K562 (cell line): ENCODE measurements at regions not wholly inside any gene's neighbourhood (a gene's known extent, or its start where the extent isn't known, plus 50 kb on each side); places are given as distances from the start of the nearest gene placed in this dataset.
A peak's percentile ranks its signal among the peaks of the same experiment; 100 is the strongest.

Experiments
- CHD1 ChIP-seq: fragments of 200-600 bp; sonication (generic); IDR thresholded peaks from one replicate; pipeline ENCODE4 v1.6.1; 2012; ENCODE audit warnings: mild to moderate bottlenecking, moderate library complexity, low read length, inconsistent platforms
- ELF2 ChIP-seq: fragments of 250-450 bp; sonication (Bioruptor Pico); IDR thresholded peaks from 2 replicates; pipeline ENCODE4 v1.5.0; 2021; ENCODE audit warnings: mild to moderate bottlenecking
- ERF ChIP-seq: fragments of 450-650 bp; formaldehyde crosslinking; IDR thresholded peaks from 2 replicates; pipeline ENCODE4 v1.4.0; 2020; ENCODE audit warnings: mild to moderate bottlenecking, mixed read lengths
- FOXP1 ChIP-seq: sonication (generic); formaldehyde crosslinking; IDR thresholded peaks from 2 replicates; pipeline ENCODE4 v1.8.0; 2022; ENCODE audit warnings: mild to moderate bottlenecking, missing genetic modification reagents
- IRF2 ChIP-seq: sonication (generic); formaldehyde crosslinking; IDR thresholded peaks from 2 replicates; pipeline ENCODE4 v1.8.1; 2022; ENCODE audit warnings: mild to moderate bottlenecking, missing genetic modification reagents
- KDM5B ChIP-seq: fragments of 200-600 bp; sonication (generic); IDR thresholded peaks from 2 replicates; pipeline ENCODE4 v1.6.1; 2012; ENCODE audit warnings: low read depth, mild to moderate bottlenecking, moderate library complexity, low read length, control low read depth, inconsistent platforms; ENCODE audit not compliant: insufficient replicate concordance
- RBBP5 ChIP-seq: fragments of 200-600 bp; sonication (generic); IDR thresholded peaks from 2 replicates; pipeline ENCODE4 v1.6.1; 2012; ENCODE audit warnings: borderline replicate concordance, mild to moderate bottlenecking, low read length, control low read depth, inconsistent platforms; ENCODE audit not compliant: insufficient read depth, poor library complexity, severe bottlenecking
- RBM14 ChIP-seq: fragments of 200-400 bp; formaldehyde crosslinking; IDR thresholded peaks from 2 replicates; pipeline ENCODE4 v1.6.1; 2018; ENCODE audit warnings: low read depth, mild to moderate bottlenecking, low read length, moderate library complexity, borderline replicate concordance; ENCODE audit not compliant: insufficient read depth
- SRSF3 ChIP-seq: fragments of 200-400 bp; formaldehyde crosslinking; IDR thresholded peaks from 2 replicates; pipeline ENCODE4 v1.6.1; 2016; ENCODE audit warnings: mild to moderate bottlenecking, low read length, moderate library complexity; ENCODE audit not compliant: insufficient read depth
- ZNF274 ChIP-seq: IDR thresholded peaks from 2 replicates; pipeline ENCODE4 v1.6.1; 2011; ENCODE audit warnings: low read depth, mild to moderate bottlenecking, low read length, moderate library complexity, borderline replicate concordance
- ZNF311 ChIP-seq: fragments of 250-450 bp; sonication (Bioruptor Pico); IDR thresholded peaks from 2 replicates; pipeline ENCODE4 v1.4.0; 2020; ENCODE audit warnings: mild to moderate bottlenecking, moderate library complexity
- TF ChIP-seq, protein P1 (sequence below), 2 experiments: fragments of 250-450 bp in 1 of 2; fragments of 450-650 bp in 1 of 2; sonication (Bioruptor Pico) in 1 of 2; IDR thresholded peaks; 2 replicates each; pipeline versions ENCODE4 v1.6.1 to v1.8.0; 2016 to 2021; ENCODE audit warnings: mild to moderate bottlenecking in 2 of 2, moderate library complexity in 2 of 2, missing compliant biosample characterization in 1 of 2, missing genetic modification characterization in 1 of 2
- TF ChIP-seq, protein P2 (sequence below): fragments of 450-650 bp; IDR thresholded peaks from 2 replicates; pipeline ENCODE4 v1.6.1; 2017; ENCODE audit warnings: antibody characterized with exemption
- TF ChIP-seq, protein P3 (sequence below), 2 experiments: IDR thresholded peaks in 1 of 2; conservative IDR thresholded peaks in 1 of 2; 2 replicates each; pipeline ENCODE4 v1.6.1; 2016; ENCODE audit warnings: low read depth in 2 of 2, mild to moderate bottlenecking in 1 of 2, missing compliant biosample characterization in 1 of 2, missing genetic modification characterization in 1 of 2, moderate library complexity in 1 of 2
- TF ChIP-seq, protein P4 (sequence below): fragments of 450-650 bp; formaldehyde crosslinking; conservative IDR thresholded peaks from 2 replicates; pipeline ENCODE4 v1.4.0; 2022; ENCODE audit warnings: mild to moderate bottlenecking, missing genetic modification characterization
- TF ChIP-seq, protein P5 (sequence below): fragments of 450-650 bp; IDR thresholded peaks from 2 replicates; pipeline ENCODE4 v1.6.1; 2016; ENCODE audit warnings: borderline replicate concordance
- TF ChIP-seq, protein P6 (sequence below): fragments of 250-450 bp; sonication (Bioruptor Pico); IDR thresholded peaks from 2 replicates; pipeline ENCODE4 v1.4.0; 2020; ENCODE audit warnings: mild to moderate bottlenecking

DNA sequence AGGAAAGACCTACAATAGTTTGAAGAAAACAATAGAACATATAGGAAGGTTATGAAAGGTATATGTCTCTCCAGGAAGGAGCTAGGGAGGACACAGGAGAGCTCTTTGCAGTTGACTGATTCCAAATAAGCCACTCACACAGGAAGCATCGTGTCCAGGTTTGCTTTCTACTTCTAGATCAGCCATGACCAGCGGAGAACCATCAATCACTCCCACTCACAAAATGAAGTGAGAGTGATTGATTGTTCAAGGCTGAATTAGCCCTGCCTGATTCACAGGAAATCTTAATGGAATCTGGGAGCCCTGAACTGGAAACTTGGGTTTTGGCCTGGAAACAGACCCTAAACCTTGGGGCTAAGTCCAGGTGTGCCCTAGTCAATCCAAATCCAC, 1292.2 kb upstream of the ZEB2 start (continued):
- TF ChIP-seq ZNF274 (no peak), RBM14 (no peak), ERF (CRISPR knock-in tag) (no peak), CHD1 (no peak), RBBP5 (no peak), SRSF3 (no peak), IRF2 (CRISPR knock-in tag) (no peak), KDM5B (no peak), ELF2 (CRISPR knock-in tag) (no peak), FOXP1 (CRISPR knock-in tag) (no peak), ZNF311 (CRISPR knock-in tag) (no peak)
- TF ChIP-seq, protein P1, sequence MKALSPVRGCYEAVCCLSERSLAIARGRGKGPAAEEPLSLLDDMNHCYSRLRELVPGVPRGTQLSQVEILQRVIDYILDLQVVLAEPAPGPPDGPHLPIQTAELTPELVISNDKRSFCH (CRISPR knock-in tag; IDR thresholded peaks at IDR 0.05): no peak
- TF ChIP-seq, protein P1 (tag; IDR thresholded peaks at IDR 0.05): no peak
- TF ChIP-seq, protein P2, sequence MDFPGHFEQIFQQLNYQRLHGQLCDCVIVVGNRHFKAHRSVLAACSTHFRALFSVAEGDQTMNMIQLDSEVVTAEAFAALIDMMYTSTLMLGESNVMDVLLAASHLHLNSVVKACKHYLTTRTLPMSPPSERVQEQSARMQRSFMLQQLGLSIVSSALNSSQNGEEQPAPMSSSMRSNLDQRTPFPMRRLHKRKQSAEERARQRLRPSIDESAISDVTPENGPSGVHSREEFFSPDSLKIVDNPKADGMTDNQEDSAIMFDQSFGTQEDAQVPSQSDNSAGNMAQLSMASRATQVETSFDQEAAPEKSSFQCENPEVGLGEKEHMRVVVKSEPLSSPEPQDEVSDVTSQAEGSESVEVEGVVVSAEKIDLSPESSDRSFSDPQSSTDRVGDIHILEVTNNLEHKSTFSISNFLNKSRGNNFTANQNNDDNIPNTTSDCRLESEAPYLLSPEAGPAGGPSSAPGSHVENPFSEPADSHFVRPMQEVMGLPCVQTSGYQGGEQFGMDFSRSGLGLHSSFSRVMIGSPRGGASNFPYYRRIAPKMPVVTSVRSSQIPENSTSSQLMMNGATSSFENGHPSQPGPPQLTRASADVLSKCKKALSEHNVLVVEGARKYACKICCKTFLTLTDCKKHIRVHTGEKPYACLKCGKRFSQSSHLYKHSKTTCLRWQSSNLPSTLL: no peak
- TF ChIP-seq, protein P3, sequence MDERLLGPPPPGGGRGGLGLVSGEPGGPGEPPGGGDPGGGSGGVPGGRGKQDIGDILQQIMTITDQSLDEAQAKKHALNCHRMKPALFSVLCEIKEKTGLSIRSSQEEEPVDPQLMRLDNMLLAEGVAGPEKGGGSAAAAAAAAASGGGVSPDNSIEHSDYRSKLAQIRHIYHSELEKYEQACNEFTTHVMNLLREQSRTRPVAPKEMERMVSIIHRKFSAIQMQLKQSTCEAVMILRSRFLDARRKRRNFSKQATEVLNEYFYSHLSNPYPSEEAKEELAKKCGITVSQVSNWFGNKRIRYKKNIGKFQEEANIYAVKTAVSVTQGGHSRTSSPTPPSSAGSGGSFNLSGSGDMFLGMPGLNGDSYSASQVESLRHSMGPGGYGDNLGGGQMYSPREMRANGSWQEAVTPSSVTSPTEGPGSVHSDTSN (CRISPR knock-in tag; IDR thresholded peaks at IDR 0.05; ENCODE audit: low read depth): no peak
- TF ChIP-seq, protein P3 (tag; conservative IDR thresholded peaks at IDR 0.05; ENCODE audit: low read depth): peak; percentile 89
- TF ChIP-seq, protein P4, sequence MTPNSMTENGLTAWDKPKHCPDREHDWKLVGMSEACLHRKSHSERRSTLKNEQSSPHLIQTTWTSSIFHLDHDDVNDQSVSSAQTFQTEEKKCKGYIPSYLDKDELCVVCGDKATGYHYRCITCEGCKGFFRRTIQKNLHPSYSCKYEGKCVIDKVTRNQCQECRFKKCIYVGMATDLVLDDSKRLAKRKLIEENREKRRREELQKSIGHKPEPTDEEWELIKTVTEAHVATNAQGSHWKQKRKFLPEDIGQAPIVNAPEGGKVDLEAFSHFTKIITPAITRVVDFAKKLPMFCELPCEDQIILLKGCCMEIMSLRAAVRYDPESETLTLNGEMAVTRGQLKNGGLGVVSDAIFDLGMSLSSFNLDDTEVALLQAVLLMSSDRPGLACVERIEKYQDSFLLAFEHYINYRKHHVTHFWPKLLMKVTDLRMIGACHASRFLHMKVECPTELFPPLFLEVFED: no peak
- TF ChIP-seq, protein P5, sequence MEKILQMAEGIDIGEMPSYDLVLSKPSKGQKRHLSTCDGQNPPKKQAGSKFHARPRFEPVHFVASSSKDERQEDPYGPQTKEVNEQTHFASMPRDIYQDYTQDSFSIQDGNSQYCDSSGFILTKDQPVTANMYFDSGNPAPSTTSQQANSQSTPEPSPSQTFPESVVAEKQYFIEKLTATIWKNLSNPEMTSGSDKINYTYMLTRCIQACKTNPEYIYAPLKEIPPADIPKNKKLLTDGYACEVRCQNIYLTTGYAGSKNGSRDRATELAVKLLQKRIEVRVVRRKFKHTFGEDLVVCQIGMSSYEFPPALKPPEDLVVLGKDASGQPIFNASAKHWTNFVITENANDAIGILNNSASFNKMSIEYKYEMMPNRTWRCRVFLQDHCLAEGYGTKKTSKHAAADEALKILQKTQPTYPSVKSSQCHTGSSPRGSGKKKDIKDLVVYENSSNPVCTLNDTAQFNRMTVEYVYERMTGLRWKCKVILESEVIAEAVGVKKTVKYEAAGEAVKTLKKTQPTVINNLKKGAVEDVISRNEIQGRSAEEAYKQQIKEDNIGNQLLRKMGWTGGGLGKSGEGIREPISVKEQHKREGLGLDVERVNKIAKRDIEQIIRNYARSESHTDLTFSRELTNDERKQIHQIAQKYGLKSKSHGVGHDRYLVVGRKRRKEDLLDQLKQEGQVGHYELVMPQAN: no peak
- TF ChIP-seq, protein P6, sequence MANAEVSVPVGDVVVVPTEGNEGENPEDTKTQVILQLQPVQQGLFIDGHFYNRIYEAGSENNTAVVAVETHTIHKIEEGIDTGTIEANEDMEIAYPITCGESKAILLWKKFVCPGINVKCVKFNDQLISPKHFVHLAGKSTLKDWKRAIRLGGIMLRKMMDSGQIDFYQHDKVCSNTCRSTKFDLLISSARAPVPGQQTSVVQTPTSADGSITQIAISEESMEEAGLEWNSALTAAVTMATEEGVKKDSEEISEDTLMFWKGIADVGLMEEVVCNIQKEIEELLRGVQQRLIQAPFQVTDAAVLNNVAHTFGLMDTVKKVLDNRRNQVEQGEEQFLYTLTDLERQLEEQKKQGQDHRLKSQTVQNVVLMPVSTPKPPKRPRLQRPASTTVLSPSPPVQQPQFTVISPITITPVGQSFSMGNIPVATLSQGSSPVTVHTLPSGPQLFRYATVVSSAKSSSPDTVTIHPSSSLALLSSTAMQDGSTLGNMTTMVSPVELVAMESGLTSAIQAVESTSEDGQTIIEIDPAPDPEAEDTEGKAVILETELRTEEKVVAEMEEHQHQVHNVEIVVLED (CRISPR knock-in tag): no peak
